Endothelial cell of umbilical vein (primary cell): ENCODE measurements at regions not wholly inside any gene's neighbourhood (a gene's known extent, or its start where the extent isn't known, plus 50 kb on each side); places are given as distances from the start of the nearest gene placed in this dataset.

Source experiments
- BruUV-seq: library from RNA; stranded (reverse); fragments of 400-500 nt; replicated peaks from 2 replicates; lab custom pipeline; 2021; lab: Mats Ljungman, UMichigan
- CTCF ChIA-PET: fragments of 300-600, 350-600 bp; sonication (Branson Sonifier 250); formaldehyde crosslinking; loops from one replicate; lab custom pipeline; 2021; ENCODE audit warnings: antibody characterized with exemption, inconsistent platforms; lab: Charles Lee
- POLR2A ChIA-PET: fragments of 300-600, 350-600 bp; sonication (Branson Sonifier 250); formaldehyde crosslinking; loops from one replicate; lab custom pipeline; 2021; ENCODE audit warnings: antibody characterized with exemption, inconsistent platforms; lab: Charles Lee
- DNase-seq: peaks from one replicate; pipeline ENCODE4 v3.0.0-alpha.2; 2011; ENCODE audit warnings: low read depth, low spot score
- FAIRE-seq: peaks from 2 replicates; lab custom pipeline; 2011; peaks lifted over from hg19 to GRCh38; lab: Jason Lieb, UNC
- H2AFZ ChIP-seq: 2 replicates; pipeline ENCODE4 v1.6.0; 2012; ENCODE audit warnings: low read depth, low read length, control low read depth, inconsistent platforms
- H3K27ac ChIP-seq: 2 replicates; pipeline ENCODE4 v1.5.1; 2011; ENCODE audit warnings: low read depth, mild to moderate bottlenecking, control low read depth, low read length, moderate library complexity; ENCODE audit not compliant: insufficient read depth
- H3K27me3 ChIP-seq, 2 experiments: 2 replicates each; pipeline versions ENCODE4 v1.6.0 to v1.6.1; 2011; ENCODE audit warnings: low read length in 2 of 2, mixed read lengths in 1 of 2; ENCODE audit not compliant: control insufficient read depth in 2 of 2, insufficient read depth in 2 of 2
- H3K36me3 ChIP-seq, 2 experiments: 2 replicates in 1 of 2; 3 replicates in 1 of 2; pipeline ENCODE4 v1.5.1; 2011; ENCODE audit warnings: low read length in 2 of 2, mild to moderate bottlenecking in 1 of 2, moderate library complexity in 1 of 2; ENCODE audit not compliant: control insufficient read depth in 2 of 2, insufficient read depth in 2 of 2; ENCODE audit errors: extremely low read depth in 1 of 2
- H3K4me1 ChIP-seq: 3 replicates; pipeline ENCODE4 v1.5.1; 2011; ENCODE audit warnings: mild to moderate bottlenecking, low read length; ENCODE audit not compliant: control insufficient read depth, insufficient read depth; ENCODE audit errors: extremely low read depth
- H3K4me2 ChIP-seq: 2 replicates; pipeline ENCODE4 v1.6.1; 2011; ENCODE audit warnings: low read length, control low read depth, mixed read lengths; ENCODE audit not compliant: insufficient read depth
- H3K4me3 ChIP-seq, 3 experiments: fragments of 200-600 bp in 1 of 3; sonication (generic), shearing (Covaris generic) in 1 of 3; replicated peaks in 1 of 3; 2 replicates each; pipeline ENCODE4 v1.5.1; 2011 to 2016; ENCODE audit warnings: control low read depth in 3 of 3, low read length in 3 of 3, mild to moderate bottlenecking in 2 of 3, inconsistent platforms in 1 of 3, low read depth in 1 of 3, moderate library complexity in 1 of 3; ENCODE audit not compliant: insufficient read depth in 1 of 3
- H3K79me2 ChIP-seq: 2 replicates; pipeline ENCODE4 v1.6.0; 2012; ENCODE audit warnings: low read length, inconsistent platforms; ENCODE audit not compliant: control insufficient read depth, insufficient read depth
- H3K9ac ChIP-seq: replicated peaks from 2 replicates; pipeline ENCODE3; 2011; ENCODE audit warnings: low read length, control low read depth; ENCODE audit not compliant: insufficient read depth; ENCODE audit errors: extremely low read depth
- H3K9me1 ChIP-seq: replicated peaks from 3 replicates; pipeline ENCODE4 v1.6.0; 2011; ENCODE audit warnings: mild to moderate bottlenecking, low read length; ENCODE audit not compliant: control insufficient read depth, insufficient read depth; ENCODE audit errors: extremely low read depth
- H3K9me3 ChIP-seq: replicated peaks from 2 replicates; pipeline ENCODE4 v1.5.1; 2012; ENCODE audit warnings: low read length, inconsistent platforms; ENCODE audit not compliant: control insufficient read depth, insufficient read depth
- H4K20me1 ChIP-seq: replicated peaks from 2 replicates; pipeline ENCODE3; 2011; ENCODE audit warnings: mild to moderate bottlenecking, low read length; ENCODE audit not compliant: control insufficient read depth, insufficient read depth; ENCODE audit errors: extremely low read depth
- CTCF ChIP-seq, 2 donors: IDR thresholded peaks; 1 replicate in 1 of 2; 2 replicates in 1 of 2; pipeline ENCODE4 v1.5.1; 2011; ENCODE audit warnings: low read length in 2 of 2, mild to moderate bottlenecking in 2 of 2, moderate library complexity in 2 of 2, control low read depth in 1 of 2, inconsistent platforms in 1 of 2, low read depth in 1 of 2; ENCODE audit not compliant: insufficient read depth in 1 of 2; ENCODE audit errors: extremely low read depth in 1 of 2
- EZH2 ChIP-seq: IDR thresholded peaks from 2 replicates; pipeline ENCODE4 v1.6.1; 2012; ENCODE audit warnings: borderline replicate concordance, low read depth, mild to moderate bottlenecking, moderate library complexity, low read length, inconsistent platforms; ENCODE audit not compliant: severe bottlenecking
- FOS ChIP-seq: IDR thresholded peaks from 2 replicates; pipeline ENCODE4 v1.6.1; 2011; ENCODE audit warnings: mild to moderate bottlenecking, low read length, moderate library complexity, borderline replicate concordance; ENCODE audit not compliant: insufficient read depth
- GATA2 ChIP-seq: IDR thresholded peaks from 2 replicates; pipeline ENCODE4 v1.7.0; 2011; ENCODE audit warnings: low read depth, mild to moderate bottlenecking, moderate library complexity, mixed read lengths, low read length; ENCODE audit not compliant: insufficient read length, insufficient read depth
- JUN ChIP-seq: IDR thresholded peaks from 2 replicates; pipeline ENCODE4 v1.6.1; 2011; ENCODE audit warnings: borderline replicate concordance, low read depth; ENCODE audit not compliant: insufficient read length, insufficient read depth
- MYC ChIP-seq: IDR thresholded peaks from one replicate; pipeline ENCODE4 v1.6.1; 2011; ENCODE audit warnings: mild to moderate bottlenecking, low read depth, low read length
- POLR2A ChIP-seq: IDR thresholded peaks from 2 replicates; pipeline ENCODE4 v1.6.1; 2012; ENCODE audit warnings: low read depth, mild to moderate bottlenecking, control low read depth, low read length
- POLR2AphosphoS5 ChIP-seq: IDR thresholded peaks from 2 replicates; pipeline ENCODE4 v1.6.1; 2012; ENCODE audit warnings: low read depth, mild to moderate bottlenecking, control low read depth, low read length, moderate library complexity; ENCODE audit not compliant: insufficient read depth
- dilution Hi-C: fragments of 300-500 bp; cut with MboI; formaldehyde crosslinking; loops from one replicate; pipeline ENCODE4 v1.15.0; 2019; ENCODE audit warnings: low sequenced_read_pairs; ENCODE audit not compliant: extremely low pct_ligation_motif_present
- intact Hi-C: fragments of 100-400 bp; cut with micrococcal nuclease; formaldehyde crosslinking; loops from one replicate; pipeline ENCODE4 v1.10.0; 2022
- TF ChIP-seq, protein P1 (sequence below): IDR thresholded peaks from 2 replicates; pipeline ENCODE4 v1.6.1; 2011; ENCODE audit not compliant: insufficient read depth, insufficient read length

DNA sequence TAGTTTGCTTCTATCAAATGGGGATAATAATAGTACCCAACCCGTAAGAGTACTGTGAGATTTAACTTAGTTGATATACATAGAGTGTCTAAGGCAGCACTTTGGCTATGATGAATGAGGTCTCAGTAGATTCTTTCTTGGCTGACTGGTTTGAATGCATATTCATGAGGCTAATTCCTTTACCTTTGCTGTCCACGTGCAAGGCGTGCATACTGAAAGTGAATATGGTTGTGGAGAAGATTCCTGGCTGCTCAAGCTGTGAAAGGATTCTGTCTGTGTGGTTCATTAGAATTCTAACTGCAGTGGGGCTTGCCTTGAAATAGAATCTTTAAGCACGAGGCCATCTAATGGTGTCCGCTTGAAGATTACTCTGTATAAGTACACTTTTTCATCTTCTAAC lies 110.3 kb downstream of the SEC23IP start:
- Histone ChIP-seq H3K9me1 (no peaks in the 10 kb centered on the region), H3K9ac (no peak overlapping the region), H3K9me3 (no peaks in the 10 kb centered on the region), H3K4me1 (no peaks in the 10 kb centered on the region), H3K27me3 (peaks cover 0 to 1% of the 10 kb centered on the region in 2 experiments), H3K27ac (no peak overlapping the region), H3K4me2 (no peak overlapping the region), H3K36me3 (no peaks in the 10 kb centered on the region), H3K4me3 (no peak overlapping the region), H2AFZ (no peak overlapping the region), H4K20me1 (no peaks in the 10 kb centered on the region), H3K79me2 (no peaks in the 10 kb centered on the region)
- POLR2A ChIA-PET = no interaction called here
- CTCF ChIA-PET = no interaction called here
- TF ChIP-seq POLR2AphosphoS5 (no peak), FOS (no peak), EZH2 (no peak), GATA2 (no peak), POLR2A (no peak), CTCF (IDR thresholded peaks at IDR 0.05; ENCODE audit: extremely low read depth in 1 of 2, insufficient read depth in 1 of 2, low read depth in 1 of 2, low read length in 2 of 2) (no peak), JUN (no peak), MYC (no peak)
- TF ChIP-seq, protein P1, sequence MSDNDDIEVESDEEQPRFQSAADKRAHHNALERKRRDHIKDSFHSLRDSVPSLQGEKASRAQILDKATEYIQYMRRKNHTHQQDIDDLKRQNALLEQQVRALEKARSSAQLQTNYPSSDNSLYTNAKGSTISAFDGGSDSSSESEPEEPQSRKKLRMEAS = no peak
- FAIRE-seq (no peak), DNase-seq (no peak)
- no TSS peak for BruUV-seq
- dilution Hi-C loops (no loop called here), intact Hi-C loops (no loop called here)
